ENCODE measurements at regions not wholly inside any gene's neighbourhood (a gene's known extent, or its start where the extent isn't known, plus 50 kb on each side); places are given as distances from the start of the nearest gene placed in this dataset.

DNA sequence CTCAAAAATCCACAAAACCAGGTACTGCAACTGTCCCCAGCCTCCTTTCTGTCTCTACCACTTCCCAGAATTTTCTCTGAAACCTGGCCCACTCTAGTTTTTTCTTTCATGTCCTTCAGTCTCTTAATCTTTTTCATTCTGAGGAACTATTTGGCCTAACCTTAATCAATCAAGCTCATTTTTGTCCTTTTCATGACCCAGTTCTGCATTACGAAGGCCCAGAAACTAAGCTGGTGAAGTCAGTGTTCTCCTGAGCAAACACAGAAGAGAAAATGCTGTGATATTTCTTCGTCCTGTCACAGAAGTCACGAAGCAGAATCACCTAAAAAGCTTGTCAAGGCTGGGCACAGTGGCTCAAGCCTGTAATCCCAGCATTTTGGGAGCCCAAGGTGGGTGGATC lies 131.7 kb upstream of the EDNRA start:
- TF ChIP-seq, protein P1, sequence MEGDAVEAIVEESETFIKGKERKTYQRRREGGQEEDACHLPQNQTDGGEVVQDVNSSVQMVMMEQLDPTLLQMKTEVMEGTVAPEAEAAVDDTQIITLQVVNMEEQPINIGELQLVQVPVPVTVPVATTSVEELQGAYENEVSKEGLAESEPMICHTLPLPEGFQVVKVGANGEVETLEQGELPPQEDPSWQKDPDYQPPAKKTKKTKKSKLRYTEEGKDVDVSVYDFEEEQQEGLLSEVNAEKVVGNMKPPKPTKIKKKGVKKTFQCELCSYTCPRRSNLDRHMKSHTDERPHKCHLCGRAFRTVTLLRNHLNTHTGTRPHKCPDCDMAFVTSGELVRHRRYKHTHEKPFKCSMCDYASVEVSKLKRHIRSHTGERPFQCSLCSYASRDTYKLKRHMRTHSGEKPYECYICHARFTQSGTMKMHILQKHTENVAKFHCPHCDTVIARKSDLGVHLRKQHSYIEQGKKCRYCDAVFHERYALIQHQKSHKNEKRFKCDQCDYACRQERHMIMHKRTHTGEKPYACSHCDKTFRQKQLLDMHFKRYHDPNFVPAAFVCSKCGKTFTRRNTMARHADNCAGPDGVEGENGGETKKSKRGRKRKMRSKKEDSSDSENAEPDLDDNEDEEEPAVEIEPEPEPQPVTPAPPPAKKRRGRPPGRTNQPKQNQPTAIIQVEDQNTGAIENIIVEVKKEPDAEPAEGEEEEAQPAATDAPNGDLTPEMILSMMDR (IDR thresholded peaks at IDR 0.05): no peak
- TF ChIP-seq POLR2A (IDR thresholded peaks at IDR 0.05): no peak
- TF ChIP-seq EP300 (IDR thresholded peaks at IDR 0.05): no peak

All from tibial nerve (tissue), 4 donors.